Nephron (organoid): ENCODE measurements at regions not wholly inside any gene's neighbourhood (a gene's known extent, or its start where the extent isn't known, plus 50 kb on each side); places are given as distances from the start of the nearest gene placed in this dataset.

ENCODE experiments used
- H3K27ac Mint-ChIP-seq, 3 experiments: 2 replicates each; pipeline ENCODE4 v1.8.0; 2020; ENCODE audit warnings: mixed read lengths in 3 of 3, mild to moderate bottlenecking in 2 of 3, moderate library complexity in 1 of 3
- H3K27me3 Mint-ChIP-seq: 2 replicates; pipeline ENCODE4 v1.8.0; 2021; ENCODE audit warnings: low read depth, mild to moderate bottlenecking, moderate library complexity, mixed read lengths
- H3K36me3 Mint-ChIP-seq: 2 replicates; pipeline ENCODE4 v1.8.0; 2020; ENCODE audit warnings: low read depth, mixed read lengths
- H3K4me1 Mint-ChIP-seq: 2 replicates; pipeline ENCODE4 v1.8.0; 2020; ENCODE audit warnings: mixed read lengths
- H3K4me3 Mint-ChIP-seq, 3 experiments: 2 replicates each; pipeline ENCODE4 v1.8.0; 2020; ENCODE audit warnings: mild to moderate bottlenecking in 3 of 3, mixed read lengths in 3 of 3, moderate library complexity in 2 of 3
- H3K9me3 Mint-ChIP-seq: 2 replicates; pipeline ENCODE4 v1.8.0; 2020; ENCODE audit warnings: mixed read lengths
- TF ChIP-seq, protein P1 (sequence below), 3 experiments: fragments of 200-600 bp; sonication (generic); IDR thresholded peaks; one replicate each; pipeline ENCODE4 v1.5.0; 2021; ENCODE audit warnings: antibody characterized with exemption in 3 of 3; ENCODE audit not compliant: unreplicated experiment in 3 of 3

DNA sequence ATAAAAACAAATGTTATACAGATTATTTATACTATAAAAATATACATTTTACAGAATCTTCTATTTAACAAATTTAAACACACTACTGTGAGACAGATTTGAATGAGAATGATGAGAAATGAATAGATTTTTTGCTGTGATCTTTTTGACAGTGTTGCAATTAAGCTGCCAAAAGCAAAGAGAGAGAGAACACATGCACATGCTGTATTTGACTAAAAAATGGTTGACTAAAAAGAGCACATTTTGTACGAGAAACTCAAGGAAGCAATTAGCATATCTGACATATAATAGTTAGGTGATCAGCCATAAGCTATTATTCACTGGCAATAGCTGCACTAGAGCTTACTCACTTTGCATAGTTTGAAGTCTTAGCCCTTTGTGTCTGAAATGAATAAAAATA, 115.8 kb downstream of the SYT10 start:
- Mint-ChIP-seq H3K27me3 (no peaks in the 10 kb centered on the region), H3K4me1 (no peaks in the 10 kb centered on the region), H3K36me3 (no peaks in the 10 kb centered on the region), H3K27ac (no peak overlapping the region), H3K9me3 (no peaks in the 10 kb centered on the region), H3K4me3 (no peak overlapping the region)
- TF ChIP-seq, protein P1, sequence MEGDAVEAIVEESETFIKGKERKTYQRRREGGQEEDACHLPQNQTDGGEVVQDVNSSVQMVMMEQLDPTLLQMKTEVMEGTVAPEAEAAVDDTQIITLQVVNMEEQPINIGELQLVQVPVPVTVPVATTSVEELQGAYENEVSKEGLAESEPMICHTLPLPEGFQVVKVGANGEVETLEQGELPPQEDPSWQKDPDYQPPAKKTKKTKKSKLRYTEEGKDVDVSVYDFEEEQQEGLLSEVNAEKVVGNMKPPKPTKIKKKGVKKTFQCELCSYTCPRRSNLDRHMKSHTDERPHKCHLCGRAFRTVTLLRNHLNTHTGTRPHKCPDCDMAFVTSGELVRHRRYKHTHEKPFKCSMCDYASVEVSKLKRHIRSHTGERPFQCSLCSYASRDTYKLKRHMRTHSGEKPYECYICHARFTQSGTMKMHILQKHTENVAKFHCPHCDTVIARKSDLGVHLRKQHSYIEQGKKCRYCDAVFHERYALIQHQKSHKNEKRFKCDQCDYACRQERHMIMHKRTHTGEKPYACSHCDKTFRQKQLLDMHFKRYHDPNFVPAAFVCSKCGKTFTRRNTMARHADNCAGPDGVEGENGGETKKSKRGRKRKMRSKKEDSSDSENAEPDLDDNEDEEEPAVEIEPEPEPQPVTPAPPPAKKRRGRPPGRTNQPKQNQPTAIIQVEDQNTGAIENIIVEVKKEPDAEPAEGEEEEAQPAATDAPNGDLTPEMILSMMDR (IDR thresholded peaks at IDR 0.05; ENCODE audit: unreplicated experiment in 3 of 3) = no peak

- Mint-ChIP-seq H3K36me3 (no peaks in the 10 kb centered on the region), H3K27me3 (no peaks in the 10 kb centered on the region), H3K27ac (no peak overlapping the region), H3K4me1 (no peaks in the 10 kb centered on the region), H3K4me3 (no peak overlapping the region), H3K9me3 (no peaks in the 10 kb centered on the region)
- TF ChIP-seq, protein P1 (IDR thresholded peaks at IDR 0.05; ENCODE audit: unreplicated experiment in 3 of 3) = no peak
Observed at GRCh38 chr12:33322519-33322918, 117.1 kb downstream of the SYT10 start.

- peaks cover 3% of the 10 kb centered on the region for H3K27me3 Mint-ChIP-seq
- TF ChIP-seq, protein P1 (IDR thresholded peaks at IDR 0.05; ENCODE audit: unreplicated experiment in 3 of 3) = no peak
- H3K27ac Mint-ChIP-seq = no peak overlapping the region
- no peaks in the 10 kb centered on the region for H3K4me1 Mint-ChIP-seq
- no peaks in the 10 kb centered on the region for H3K9me3 Mint-ChIP-seq
- H3K36me3 Mint-ChIP-seq = no peaks in the 10 kb centered on the region
- H3K4me3 Mint-ChIP-seq = no peak overlapping the region
Observed at GRCh38 chr12:33317746-33318145, 121.9 kb downstream of the SYT10 start.

DNA sequence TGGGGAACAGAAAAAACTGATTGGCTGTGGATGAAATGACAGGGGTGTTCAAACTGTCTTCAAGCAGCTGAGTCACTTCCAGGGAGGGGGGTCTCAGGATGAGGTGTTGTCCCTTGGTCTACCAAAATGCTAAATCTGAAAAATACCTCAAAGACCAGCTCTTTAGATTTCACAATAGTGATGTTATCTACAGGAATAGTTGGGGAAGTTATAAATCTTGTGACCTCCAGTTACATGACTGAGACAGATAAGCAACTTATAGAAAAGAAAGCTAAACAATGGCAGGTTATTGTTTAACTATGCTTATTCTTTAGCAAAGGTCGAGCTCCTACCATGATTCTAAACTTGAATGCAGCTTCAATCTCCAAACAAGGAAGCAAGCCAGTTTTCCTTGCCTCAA, 125.4 kb downstream of the SYT10 start:
- Mint-ChIP-seq H3K4me3 (no peak overlapping the region), H3K4me1 (no peaks in the 10 kb centered on the region), H3K27ac (no peak overlapping the region), H3K36me3 (no peaks in the 10 kb centered on the region), H3K27me3 (peaks cover 3% of the 10 kb centered on the region), H3K9me3 (no peaks in the 10 kb centered on the region)
- TF ChIP-seq, protein P1 (IDR thresholded peaks at IDR 0.05; ENCODE audit: unreplicated experiment in 3 of 3) = no peak

DNA sequence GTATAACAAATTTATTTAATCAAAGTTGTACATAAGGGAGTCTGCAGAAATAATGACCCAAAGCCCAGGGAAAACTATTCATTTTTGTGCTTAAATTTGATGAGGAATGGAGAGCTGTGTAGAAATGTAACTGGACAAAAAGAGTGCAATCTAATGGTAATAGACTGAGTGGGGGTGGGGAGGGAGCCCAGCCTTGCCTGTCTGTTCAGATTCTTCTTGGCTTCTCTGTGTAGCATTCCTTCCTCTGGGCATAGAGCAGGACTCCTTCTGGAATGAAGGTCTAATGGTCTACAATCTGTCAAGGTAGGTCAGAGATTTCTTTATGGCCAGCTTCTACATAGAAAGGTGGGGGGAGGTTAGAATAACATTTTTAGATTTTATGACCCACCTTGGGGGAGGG, 126.1 kb downstream of the SYT10 start:
- Mint-ChIP-seq H3K4me1 (no peaks in the 10 kb centered on the region), H3K4me3 (no peak overlapping the region), H3K27me3 (peaks cover 3% of the 10 kb centered on the region), H3K27ac (no peak overlapping the region), H3K9me3 (no peaks in the 10 kb centered on the region), H3K36me3 (no peaks in the 10 kb centered on the region)
- TF ChIP-seq, protein P1 (IDR thresholded peaks at IDR 0.05; ENCODE audit: unreplicated experiment in 3 of 3) = no peak

- peaks cover 3% of the 10 kb centered on the region for H3K27me3 Mint-ChIP-seq
- TF ChIP-seq, protein P1 (IDR thresholded peaks at IDR 0.05; ENCODE audit: unreplicated experiment in 3 of 3) = no peak
- H3K4me3 Mint-ChIP-seq = no peak overlapping the region
- H3K9me3 Mint-ChIP-seq = no peaks in the 10 kb centered on the region
- no peaks in the 10 kb centered on the region for H3K36me3 Mint-ChIP-seq
- H3K4me1 Mint-ChIP-seq = peaks cover 7% of the 10 kb centered on the region
- no peak overlapping the region for H3K27ac Mint-ChIP-seq
Observed at GRCh38 chr12:33310471-33310870, 129.1 kb downstream of the SYT10 start.
